Bronchial epithelial cell (primary cell): ENCODE measurements at regions not wholly inside any gene's neighbourhood (a gene's known extent, or its start where the extent isn't known, plus 50 kb on each side); places are given as distances from the start of the nearest gene placed in this dataset.

Source experiments
- DNase-seq: peaks from one replicate; pipeline ENCODE4 v3.0.0-alpha.2; 2010; ENCODE audit warnings: low read depth
- FAIRE-seq: peaks from 2 replicates; lab custom pipeline; 2011; peaks lifted over from hg19 to GRCh38; lab: Jason Lieb, UNC
- H3K27me3 ChIP-seq: 2 replicates; pipeline ENCODE4 v1.5.1; 2011; ENCODE audit warnings: low read length; ENCODE audit not compliant: control insufficient read depth, insufficient read depth
- H3K36me3 ChIP-seq: 2 replicates; pipeline ENCODE4 v1.5.1; 2011; ENCODE audit warnings: low read length; ENCODE audit not compliant: control insufficient read depth, insufficient read depth
- H3K4me3 ChIP-seq: 2 replicates; pipeline ENCODE4 v1.5.1; 2011; ENCODE audit warnings: mild to moderate bottlenecking, low read depth, low read length, control low read depth
- TF ChIP-seq, protein P1 (sequence below): IDR thresholded peaks from 2 replicates; pipeline ENCODE4 v1.5.1; 2011; ENCODE audit warnings: mild to moderate bottlenecking, moderate library complexity, low read length, control low read depth, inconsistent platforms; ENCODE audit not compliant: insufficient read depth, severe bottlenecking

- no peaks in the 10 kb centered on the region for H3K36me3 ChIP-seq
- H3K27me3 ChIP-seq = no peaks in the 10 kb centered on the region
- peak; percentile 80 for DNase-seq
- no peak overlapping the region for H3K4me3 ChIP-seq
- FAIRE-seq = no peak
- TF ChIP-seq, protein P1, sequence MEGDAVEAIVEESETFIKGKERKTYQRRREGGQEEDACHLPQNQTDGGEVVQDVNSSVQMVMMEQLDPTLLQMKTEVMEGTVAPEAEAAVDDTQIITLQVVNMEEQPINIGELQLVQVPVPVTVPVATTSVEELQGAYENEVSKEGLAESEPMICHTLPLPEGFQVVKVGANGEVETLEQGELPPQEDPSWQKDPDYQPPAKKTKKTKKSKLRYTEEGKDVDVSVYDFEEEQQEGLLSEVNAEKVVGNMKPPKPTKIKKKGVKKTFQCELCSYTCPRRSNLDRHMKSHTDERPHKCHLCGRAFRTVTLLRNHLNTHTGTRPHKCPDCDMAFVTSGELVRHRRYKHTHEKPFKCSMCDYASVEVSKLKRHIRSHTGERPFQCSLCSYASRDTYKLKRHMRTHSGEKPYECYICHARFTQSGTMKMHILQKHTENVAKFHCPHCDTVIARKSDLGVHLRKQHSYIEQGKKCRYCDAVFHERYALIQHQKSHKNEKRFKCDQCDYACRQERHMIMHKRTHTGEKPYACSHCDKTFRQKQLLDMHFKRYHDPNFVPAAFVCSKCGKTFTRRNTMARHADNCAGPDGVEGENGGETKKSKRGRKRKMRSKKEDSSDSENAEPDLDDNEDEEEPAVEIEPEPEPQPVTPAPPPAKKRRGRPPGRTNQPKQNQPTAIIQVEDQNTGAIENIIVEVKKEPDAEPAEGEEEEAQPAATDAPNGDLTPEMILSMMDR = no peak
Observed at GRCh38 chr5:60334281-60334713, 365.7 kb downstream of the DEPDC1B start.

DNA sequence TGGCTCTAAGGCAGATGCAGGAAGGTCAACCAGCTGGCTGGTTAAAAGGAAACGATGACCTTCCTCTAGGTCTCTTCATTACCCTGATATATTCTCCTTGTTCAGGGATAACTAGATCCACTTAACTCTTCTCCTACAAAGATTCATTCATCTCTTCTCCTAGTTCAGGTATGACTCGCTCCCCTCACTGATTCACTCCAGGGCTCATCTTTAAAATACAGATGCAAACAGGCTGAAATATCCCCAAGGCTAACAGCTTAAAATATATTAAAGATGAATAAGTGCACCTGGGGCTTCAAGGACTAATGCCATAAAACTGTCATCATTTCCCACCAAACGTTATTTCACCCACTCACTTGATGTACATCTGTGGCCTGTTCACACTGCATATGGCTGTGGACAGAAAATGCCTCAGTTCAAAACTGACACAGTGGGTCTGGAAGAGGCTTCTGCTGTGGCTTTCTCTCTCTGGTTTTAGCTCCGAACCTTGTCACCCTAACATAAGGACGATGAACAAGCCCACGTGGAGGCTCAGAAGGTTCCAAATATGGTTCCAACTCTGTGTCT, 366.9 kb downstream of the DEPDC1B start:
- DNase-seq = peak; percentile 72
- Histone ChIP-seq H3K36me3 (no peaks in the 10 kb centered on the region), H3K27me3 (no peaks in the 10 kb centered on the region), H3K4me3 (no peak overlapping the region)
- no peak for FAIRE-seq
- TF ChIP-seq, protein P1 = no peak

GRCh38 chr5:60332244-60333004, 367.5 kb downstream of the DEPDC1B start:
- H3K4me3 ChIP-seq = no peak overlapping the region
- FAIRE-seq (no peak), DNase-seq (peak; percentile 94)
- H3K36me3 ChIP-seq = no peaks in the 10 kb centered on the region
- no peaks in the 10 kb centered on the region for H3K27me3 ChIP-seq
- TF ChIP-seq, protein P1 = no peak

GRCh38 chr5:60330236-60330635, 369.7 kb downstream of the DEPDC1B start:
- Histone ChIP-seq H3K4me3 (no peak overlapping the region), H3K36me3 (no peaks in the 10 kb centered on the region), H3K27me3 (no peaks in the 10 kb centered on the region)
- TF ChIP-seq, protein P1 = no peak
- FAIRE-seq = no peak
- no peak for DNase-seq

DNA sequence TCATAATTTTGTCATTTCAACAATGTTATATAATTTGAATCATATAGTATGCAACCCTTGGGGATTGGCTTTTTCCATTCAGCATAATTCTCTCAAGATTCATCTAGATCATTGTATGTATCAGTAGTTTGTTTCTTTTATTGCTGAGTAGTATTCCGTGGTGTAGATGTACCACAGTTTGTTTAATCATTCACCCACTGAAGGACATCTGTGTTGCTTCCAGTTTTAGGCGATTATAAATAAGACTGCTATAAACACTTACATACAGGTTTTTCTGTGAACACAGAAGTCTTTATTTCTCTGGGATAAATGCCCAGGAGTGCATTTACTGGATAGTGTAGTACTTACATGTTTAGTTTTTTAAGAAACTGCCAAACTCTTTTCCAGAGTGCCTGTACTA, 374.1 kb downstream of the DEPDC1B start:
- Histone ChIP-seq H3K36me3 (no peaks in the 10 kb centered on the region), H3K4me3 (no peak overlapping the region), H3K27me3 (no peaks in the 10 kb centered on the region)
- no peak for DNase-seq
- TF ChIP-seq, protein P1 = no peak
- FAIRE-seq = no peak

GRCh38 chr5:60323596-60323995, 376.4 kb downstream of the DEPDC1B start:
- TF ChIP-seq, protein P1 = no peak
- Histone ChIP-seq H3K4me3 (no peak overlapping the region), H3K27me3 (no peaks in the 10 kb centered on the region), H3K36me3 (no peaks in the 10 kb centered on the region)
- DNase-seq (no peak), FAIRE-seq (no peak)
